ENCODE measurements at regions not wholly inside any gene's neighbourhood (a gene's known extent, or its start where the extent isn't known, plus 50 kb on each side); places are given as distances from the start of the nearest gene placed in this dataset.

DNA sequence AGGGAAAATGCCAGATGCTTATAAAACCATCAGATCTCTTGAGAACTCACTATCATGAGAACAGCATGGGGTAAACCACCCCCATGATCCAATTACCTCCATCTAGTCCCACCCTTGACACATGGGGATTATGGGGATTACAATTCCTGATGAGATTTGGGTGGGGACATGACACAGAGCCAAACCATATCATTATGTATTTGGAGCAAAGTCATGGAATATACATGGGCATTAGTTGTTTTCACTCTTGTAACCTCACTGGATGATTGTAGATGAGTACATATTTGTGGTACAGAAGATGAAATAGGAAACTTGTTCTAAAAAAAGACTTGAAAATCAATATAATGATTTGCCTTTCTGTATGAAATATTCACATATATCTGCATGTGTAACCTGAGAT is 674.5 kb upstream of the BOD1L1 start:
- no peak overlapping the region for H3K4me3 ChIP-seq (ENCODE audit: low read depth, low read length)
- no peak for DNase-seq (ENCODE audit: low read depth)
- no peak for TF ChIP-seq CTCF (IDR thresholded peaks at IDR 0.05; ENCODE audit: low read depth, low read length, missing control alignments)

DNA sequence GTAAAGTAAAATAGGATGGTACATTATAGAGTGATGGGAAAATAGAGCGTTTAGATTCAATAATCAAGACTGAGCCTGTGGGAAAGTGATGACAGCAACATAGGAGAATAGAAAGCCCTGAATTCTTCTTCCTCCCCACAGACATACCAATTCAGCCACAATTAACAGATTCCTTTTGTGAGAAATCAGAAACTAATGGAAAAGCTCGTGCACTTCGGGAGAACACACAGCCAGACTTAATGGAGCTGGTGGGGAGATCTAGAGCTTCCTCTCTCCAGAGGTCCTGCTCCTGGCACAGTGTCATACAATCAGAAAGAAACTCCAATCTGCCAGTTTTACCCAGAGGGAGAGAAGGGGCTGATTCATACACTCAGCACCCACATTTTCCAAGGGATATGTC is 676.3 kb upstream of the BOD1L1 start:
- DNase-seq (ENCODE audit: low read depth), result no peak
- no peak for TF ChIP-seq CTCF (IDR thresholded peaks at IDR 0.05; ENCODE audit: low read depth, low read length, missing control alignments)
- H3K4me3 ChIP-seq (ENCODE audit: low read depth, low read length), result no peak overlapping the region

DNA sequence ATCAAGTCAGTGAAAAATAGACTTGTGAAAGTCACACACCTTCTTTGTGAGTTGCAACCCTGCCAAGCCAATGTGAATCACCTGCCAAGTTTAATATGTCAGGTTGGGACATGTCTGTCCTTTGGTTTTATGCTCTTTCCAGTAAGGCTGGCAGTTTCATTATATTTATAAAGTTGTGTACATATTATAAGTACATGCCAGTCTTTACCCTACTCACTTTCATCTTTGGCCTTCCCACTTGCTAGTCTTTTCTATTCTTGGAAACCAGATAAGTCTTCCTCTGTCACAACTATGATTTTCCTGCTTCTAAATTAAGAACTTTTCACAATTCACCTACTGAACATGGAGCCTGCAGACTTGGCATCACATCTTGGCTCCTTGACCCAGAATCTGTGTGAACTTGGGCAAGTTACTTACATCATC is 680.7 kb upstream of the BOD1L1 start:
- no peak for DNase-seq (ENCODE audit: low read depth)
- H3K4me3 ChIP-seq (ENCODE audit: low read depth, low read length), result no peak overlapping the region
- no peak for TF ChIP-seq CTCF (IDR thresholded peaks at IDR 0.05; ENCODE audit: low read depth, low read length, missing control alignments)

GRCh38 chr4:14309431-14309830 is 681.9 kb upstream of the BOD1L1 start:
- TF ChIP-seq CTCF (IDR thresholded peaks at IDR 0.05; ENCODE audit: low read depth, low read length, missing control alignments), result no peak
- no peak for DNase-seq (ENCODE audit: low read depth)

DNA sequence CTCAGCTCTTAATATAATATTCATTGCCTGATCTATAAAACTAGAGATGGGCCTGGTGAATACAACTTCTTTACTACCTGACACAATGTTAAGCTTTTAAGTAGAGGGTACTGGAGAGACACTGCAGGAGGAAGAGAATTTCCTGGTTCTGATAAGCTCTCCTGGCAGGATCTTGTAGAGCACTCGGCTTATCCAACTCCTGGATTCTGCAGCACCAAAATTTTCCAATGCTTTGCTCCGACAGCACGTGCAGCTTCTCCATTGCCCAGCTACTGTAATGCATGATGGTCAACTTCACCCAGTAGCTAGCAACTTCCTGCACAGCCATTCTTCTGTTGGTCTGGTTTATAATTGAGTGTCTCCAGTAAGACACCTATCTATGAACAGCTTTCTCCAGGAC is 686.2 kb upstream of the BOD1L1 start:
- no peak for DNase-seq (ENCODE audit: low read depth)
- no peak overlapping the region for H3K4me3 ChIP-seq (ENCODE audit: low read depth, low read length)
- no peak for TF ChIP-seq CTCF (IDR thresholded peaks at IDR 0.05; ENCODE audit: low read depth, low read length, missing control alignments)

More at GRCh38 chr4:14309431-14309830, 681.9 kb upstream of the BOD1L1 start:
- H3K4me3 ChIP-seq (ENCODE audit: low read depth, low read length), result no peak overlapping the region

DNA sequence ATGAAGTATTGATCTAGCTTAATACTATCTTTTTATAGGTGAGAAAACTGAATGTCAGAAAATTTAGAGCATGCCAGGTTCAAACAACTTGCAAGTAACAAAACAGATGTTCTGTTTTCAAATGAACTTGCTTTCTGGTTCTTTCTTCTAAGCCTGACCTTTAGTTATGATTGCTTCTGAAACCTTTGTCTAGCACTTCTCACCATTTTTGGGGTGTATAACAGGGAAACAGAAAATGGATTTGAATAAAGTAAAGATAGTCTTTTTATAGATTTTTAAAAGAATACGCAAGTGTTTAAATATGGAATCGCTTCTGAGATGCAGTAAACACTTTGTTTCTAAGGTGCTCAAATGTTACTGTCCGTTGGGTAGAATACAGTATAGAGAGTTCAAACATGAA is 687.2 kb upstream of the CPEB2 start:
- DNase-seq (ENCODE audit: low read depth), result no peak
- no peak for TF ChIP-seq CTCF (IDR thresholded peaks at IDR 0.05; ENCODE audit: low read depth, low read length, missing control alignments)
- no peak overlapping the region for H3K4me3 ChIP-seq (ENCODE audit: low read depth, low read length)

DNA sequence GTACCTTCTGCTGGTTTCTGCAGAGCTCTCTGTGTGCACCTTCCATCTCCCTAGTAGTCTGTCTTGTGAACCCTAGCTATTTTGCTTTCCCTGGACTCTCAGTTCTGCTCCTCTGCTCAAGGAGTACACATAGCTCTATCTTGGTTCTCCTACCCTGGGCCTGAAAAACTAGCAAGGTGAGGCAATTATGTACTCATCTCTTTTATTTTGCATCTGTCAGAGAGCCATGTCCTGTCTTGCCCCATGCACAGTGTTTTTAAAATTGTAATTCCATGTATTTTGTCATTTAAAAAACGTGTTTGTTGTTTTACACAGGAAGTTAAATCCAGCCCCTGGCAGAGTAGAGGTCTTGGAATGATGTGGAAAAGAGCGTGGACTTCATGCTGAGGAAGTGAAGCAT is 684.9 kb upstream of the CPEB2 start:
- no peak for DNase-seq (ENCODE audit: low read depth)
- TF ChIP-seq CTCF (IDR thresholded peaks at IDR 0.05; ENCODE audit: low read depth, low read length, missing control alignments), result no peak
- no peak overlapping the region for H3K4me3 ChIP-seq (ENCODE audit: low read depth, low read length)

All from GM12864 (cell line).